GM10248 (cell line): ENCODE measurements at regions not wholly inside any gene's neighbourhood (a gene's known extent, or its start where the extent isn't known, plus 50 kb on each side); places are given as distances from the start of the nearest gene placed in this dataset.

ENCODE experiments used
- CTCF ChIA-PET: fragments of 300-600 bp; sonication (Branson Sonifier 250); formaldehyde crosslinking; extraction: SDS; loops from one replicate; lab custom pipeline; 2021; ENCODE audit warnings: antibody characterized with exemption; lab: Yijun Ruan, JAX
- POLR2A ChIA-PET: fragments of 350-650 bp; sonication (Branson Sonifier 250); formaldehyde crosslinking; extraction: SDS; loops from one replicate; lab custom pipeline; 2020; ENCODE audit warnings: antibody characterized with exemption; lab: Yijun Ruan, JAX
- DNase-seq: peaks from one replicate; pipeline ENCODE4 v3.0.0; 2012; ENCODE audit errors: extremely low spot score
- TF ChIP-seq, protein P1 (sequence below): IDR thresholded peaks from 2 replicates; pipeline ENCODE4 v1.5.1; 2012; ENCODE audit warnings: mild to moderate bottlenecking, low read depth; ENCODE audit errors: extremely low read depth, missing control alignments, control extremely low read depth

DNA sequence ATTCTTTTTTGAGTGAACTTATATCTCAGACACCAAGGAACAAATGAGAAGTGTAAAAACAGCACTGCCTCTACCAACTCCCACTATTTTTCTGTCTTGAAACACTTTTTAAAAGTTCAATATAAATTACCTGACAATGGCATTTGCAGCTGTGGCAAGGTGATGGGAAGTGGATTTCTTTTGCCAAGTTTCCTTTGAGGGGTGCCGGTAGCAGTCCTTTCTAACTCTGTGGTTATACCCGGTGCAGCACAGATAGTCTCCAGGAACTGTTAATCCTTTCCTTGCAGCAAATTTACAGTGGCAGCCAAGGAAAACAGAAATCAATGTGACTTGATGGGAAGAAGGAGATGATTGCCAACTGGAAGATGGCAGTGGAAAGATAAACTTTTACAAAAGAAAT, 243.7 kb downstream of the BCAT1 start:
- POLR2A ChIA-PET: no interaction called here
- DNase-seq: no peak
- TF ChIP-seq, protein P1, sequence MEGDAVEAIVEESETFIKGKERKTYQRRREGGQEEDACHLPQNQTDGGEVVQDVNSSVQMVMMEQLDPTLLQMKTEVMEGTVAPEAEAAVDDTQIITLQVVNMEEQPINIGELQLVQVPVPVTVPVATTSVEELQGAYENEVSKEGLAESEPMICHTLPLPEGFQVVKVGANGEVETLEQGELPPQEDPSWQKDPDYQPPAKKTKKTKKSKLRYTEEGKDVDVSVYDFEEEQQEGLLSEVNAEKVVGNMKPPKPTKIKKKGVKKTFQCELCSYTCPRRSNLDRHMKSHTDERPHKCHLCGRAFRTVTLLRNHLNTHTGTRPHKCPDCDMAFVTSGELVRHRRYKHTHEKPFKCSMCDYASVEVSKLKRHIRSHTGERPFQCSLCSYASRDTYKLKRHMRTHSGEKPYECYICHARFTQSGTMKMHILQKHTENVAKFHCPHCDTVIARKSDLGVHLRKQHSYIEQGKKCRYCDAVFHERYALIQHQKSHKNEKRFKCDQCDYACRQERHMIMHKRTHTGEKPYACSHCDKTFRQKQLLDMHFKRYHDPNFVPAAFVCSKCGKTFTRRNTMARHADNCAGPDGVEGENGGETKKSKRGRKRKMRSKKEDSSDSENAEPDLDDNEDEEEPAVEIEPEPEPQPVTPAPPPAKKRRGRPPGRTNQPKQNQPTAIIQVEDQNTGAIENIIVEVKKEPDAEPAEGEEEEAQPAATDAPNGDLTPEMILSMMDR: no peak
- CTCF ChIA-PET: interaction anchor here (1.3 to 1.8 kb wide), 2 partner anchors 9 to 11 kb away, joined by 4 to 6 read pairs; no protein-coding TSS in a partner anchor

DNA sequence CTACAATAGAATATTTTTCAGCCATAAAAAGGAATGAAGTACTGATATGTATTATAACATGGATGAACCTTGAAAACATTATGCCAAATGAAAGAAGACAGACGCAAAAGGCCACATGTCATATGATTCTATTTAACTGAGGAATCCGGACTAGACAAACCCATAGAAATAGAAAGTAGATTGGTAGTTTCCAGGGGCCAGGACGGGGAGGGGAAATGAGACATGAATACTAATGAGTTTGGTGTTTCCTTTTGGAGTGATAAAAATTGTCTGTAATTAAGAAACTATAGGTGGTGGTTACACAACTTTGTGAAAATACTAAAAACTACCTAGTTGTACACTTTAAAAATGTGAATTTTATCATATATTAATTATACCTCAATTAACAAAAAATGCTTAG, 247.6 kb downstream of the BCAT1 start:
- ChIA-PET CTCF (interaction anchor here (1.2 kb wide), 1 partner anchor 9 kb away, joined by 4 read pairs; no protein-coding TSS in a partner anchor), POLR2A (no interaction called here)
- TF ChIP-seq, protein P1: no peak
- no peak for DNase-seq

DNA sequence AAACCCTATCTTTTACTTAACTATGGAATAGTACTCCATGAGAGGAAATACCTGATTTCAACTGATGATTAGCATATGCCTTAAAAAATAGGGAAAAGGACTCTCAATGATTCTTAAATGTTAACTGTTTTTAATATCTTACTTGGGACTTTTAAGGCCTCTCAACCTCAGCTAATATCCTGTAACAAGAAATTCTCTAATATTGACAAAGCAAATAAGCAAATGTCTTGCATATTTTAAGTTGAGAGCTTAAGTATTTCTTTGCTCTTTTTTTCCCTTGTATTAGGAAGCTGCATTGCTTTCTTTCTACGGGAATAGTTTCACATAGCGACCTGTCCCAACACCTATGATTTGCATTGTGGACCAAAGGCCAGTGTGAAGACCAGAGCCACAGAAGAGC, 249.9 kb downstream of the BCAT1 start:
- POLR2A ChIA-PET: no interaction called here
- no peak for DNase-seq
- TF ChIP-seq, protein P1: no peak
- CTCF ChIA-PET: no interaction called here

DNA sequence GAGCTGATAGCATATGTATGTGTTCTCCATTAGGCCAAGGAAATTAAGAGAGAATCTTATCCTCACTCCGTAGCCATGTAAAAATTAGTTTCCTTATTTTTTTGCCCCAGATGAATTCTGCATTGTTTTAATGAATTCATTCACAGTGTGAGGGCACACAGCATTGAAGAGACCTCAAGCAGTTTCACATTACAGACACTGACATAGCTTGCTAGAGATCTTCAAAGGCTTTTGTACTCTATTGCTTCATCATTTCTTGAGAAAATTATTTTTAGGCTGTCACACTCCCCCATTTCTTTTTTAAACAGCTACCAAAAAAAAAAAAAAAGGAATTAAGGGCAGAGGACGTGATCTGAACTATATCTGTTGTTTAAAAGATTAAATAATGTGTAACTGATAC, 251.1 kb downstream of the BCAT1 start:
- ChIA-PET CTCF (interaction anchor here (1.2 kb wide), 1 partner anchor 70 kb away, joined by 3 read pairs; no protein-coding TSS in a partner anchor), POLR2A (no interaction called here)
- no peak for DNase-seq
- TF ChIP-seq, protein P1: no peak

DNA sequence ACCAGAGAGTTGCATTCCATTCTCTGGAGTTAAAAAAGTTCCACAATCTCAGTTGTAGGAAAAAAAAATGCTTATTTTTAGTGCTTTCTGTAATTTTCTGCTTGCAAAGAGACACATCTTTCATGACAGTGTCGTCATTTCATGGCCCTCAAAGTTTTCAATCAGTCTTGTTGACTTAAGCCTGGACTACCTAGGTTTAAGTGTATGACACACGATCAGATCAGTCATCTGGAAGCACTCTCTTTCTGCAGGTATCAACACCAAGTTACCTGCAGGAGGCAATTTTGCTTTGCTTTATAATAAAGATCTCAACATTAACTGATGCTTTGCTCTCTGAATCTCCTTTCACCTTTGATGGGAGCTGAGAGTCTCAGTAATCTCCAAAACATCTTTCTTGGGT, 251.6 kb downstream of the BCAT1 start:
- ChIA-PET CTCF (interaction anchor here (1.2 kb wide), 2 partner anchors 17 to 71 kb away, joined by 3 read pairs; no protein-coding TSS in a partner anchor), POLR2A (no interaction called here)
- DNase-seq: no peak
- TF ChIP-seq, protein P1: no peak

DNA sequence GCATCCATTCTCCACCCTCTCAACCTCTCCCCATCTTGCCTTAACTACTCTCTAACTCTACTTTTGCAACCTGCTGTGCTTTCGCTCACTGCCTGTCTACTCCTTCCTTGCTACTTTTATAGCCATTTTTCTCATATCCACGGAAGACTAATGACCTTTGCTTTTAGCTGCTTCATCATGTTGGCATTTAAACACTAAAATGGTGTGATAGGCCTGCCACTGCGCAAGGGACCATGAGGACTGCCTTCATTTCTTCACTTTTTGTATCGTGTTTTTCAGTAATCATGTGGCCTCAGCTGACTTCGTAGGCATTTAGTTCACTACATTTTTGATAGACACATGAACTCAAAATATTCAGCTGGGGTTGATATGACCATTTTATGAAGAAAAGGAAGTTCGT, 252.1 kb downstream of the BCAT1 start:
- TF ChIP-seq, protein P1: no peak
- CTCF ChIA-PET: interaction anchor here (1.2 kb wide), 2 partner anchors 17 to 71 kb away, joined by 3 read pairs; no protein-coding TSS in a partner anchor
- POLR2A ChIA-PET: no interaction called here
- no peak for DNase-seq
